Heart right ventricle (tissue), 16 donors: ENCODE measurements at regions not wholly inside any gene's neighbourhood (a gene's known extent, or its start where the extent isn't known, plus 50 kb on each side); places are given as distances from the start of the nearest gene placed in this dataset.

Experiments
- ATAC-seq, 8 donors: fragments of 200-7000 bp; cut with Tn5 transposase; one replicate each; pipeline ENCODE4 v1.9.1; 2020; ENCODE audit warnings: mild to moderate bottlenecking in 8 of 8, moderate library complexity in 8 of 8, moderate number of reproducible peaks in 1 of 8
- DNase-seq, 2 donors: peaks; one replicate each; pipeline ENCODE4 v3.0.0-alpha.2; 2020
- H3K27ac ChIP-seq, 10 donors: fragments of 200-600 bp; sonication (generic) in 2 of 10; one replicate each; pipeline versions ENCODE4 v1.5.0 to v1.8.0; 2020 to 2022; ENCODE audit warnings: mild to moderate bottlenecking in 3 of 10
- H3K27me3 ChIP-seq, 7 donors: fragments of 200-600 bp; one replicate each; pipeline ENCODE4 v1.8.0; 2021 to 2022; ENCODE audit warnings: mild to moderate bottlenecking in 2 of 7
- H3K36me3 ChIP-seq, 9 donors: fragments of 200-600 bp; sonication (generic) in 1 of 9; one replicate each; pipeline versions ENCODE4 v1.5.0 to v1.8.0; 2020 to 2022; ENCODE audit warnings: mild to moderate bottlenecking in 2 of 9
- H3K4me1 ChIP-seq, 9 donors: fragments of 200-600 bp; sonication (generic) in 1 of 9; one replicate each; pipeline versions ENCODE4 v1.5.0 to v1.8.0; 2020 to 2022; ENCODE audit warnings: mild to moderate bottlenecking in 4 of 9
- H3K4me3 ChIP-seq, 10 donors: fragments of 200-600 bp; sonication (generic) in 2 of 10; one replicate each; pipeline versions ENCODE4 v1.5.0 to v1.8.0; 2020 to 2022; ENCODE audit warnings: mild to moderate bottlenecking in 7 of 10, moderate library complexity in 2 of 10
- H3K9me3 ChIP-seq, 11 donors: fragments of 200-600 bp in 10 of 11; sonication (generic) in 2 of 11; one replicate each; pipeline versions ENCODE4 v1.5.0 to v1.8.0; 2013 to 2022; ENCODE audit warnings: mild to moderate bottlenecking in 2 of 11, control low read depth in 1 of 11, moderate library complexity in 1 of 11
- WGBS, 2 donors: extraction: QIAGEN DNeasy Blood & Tissue Kit; methylation state at CpG; one replicate each; pipeline ENCODE4 v1.1.7; 2013; ENCODE audit warnings: inconsistent platforms in 1 of 2; 5-methylcytosine and 5-hydroxymethylcytosine counted together
- intact Hi-C, 10 donors: fragments of 100-400 bp; cut with DNase I; formaldehyde crosslinking; loops; one replicate each; pipeline versions ENCODE4 v1.11.1 to v1.14.2; 2022
- TF ChIP-seq, protein P1 (sequence below), 9 donors: fragments of 200-600 bp; sonication (generic) in 2 of 9; IDR thresholded peaks; one replicate each; pipeline versions ENCODE4 v1.5.0 to v1.8.0; 2021 to 2022; ENCODE audit warnings: antibody characterized with exemption in 9 of 9, mild to moderate bottlenecking in 5 of 9, moderate library complexity in 1 of 9
- donor health status: Arrhythmogenic right ventricular cardiomyopathy.
- donor health status: ischemic (EF 13 %, LVEDD 7.1; RV severe dilation, severe dysfunction).
- donor health status: healthy with polysubstance abuse.
- donor health status: DM: no; HTN: yes; CAD: no.
- donor health status: DM: no; HTN: no; CAD: no.
- donor health status: ischemic (EF 25% LVEDD 6.9; RV normal size, moderate dysfunction).
- donor health status: ischemic (EF 25% LVEDD 5.7; RV mildly dilated, moderate dysfunction).
- donor health status: healthy.
- donor health status: DM: yes; HTN: yes; CAD: no.
- donor health status: Ischemic cardiomyopathy.
- donor health status: ischemic (EF 35%, LVEDD 5.7; RV mildly dilated, moderate dysfunction).
- donor health status: nonischemic (EF 11% LVEDD 7.7; RV severe dilation, severe dysfunction).
- donor health status: DM: yes; HTN: yes; CAD: no.
- donor health status: PGD.
- donor health status: ischemic (EF 29% LVEDD 5.4; RV normal size, mild dysfunction).
- donor health status: nonischemic (EF 23%, LVEDD 6.1; RV moderate dilation, normal function).

DNA sequence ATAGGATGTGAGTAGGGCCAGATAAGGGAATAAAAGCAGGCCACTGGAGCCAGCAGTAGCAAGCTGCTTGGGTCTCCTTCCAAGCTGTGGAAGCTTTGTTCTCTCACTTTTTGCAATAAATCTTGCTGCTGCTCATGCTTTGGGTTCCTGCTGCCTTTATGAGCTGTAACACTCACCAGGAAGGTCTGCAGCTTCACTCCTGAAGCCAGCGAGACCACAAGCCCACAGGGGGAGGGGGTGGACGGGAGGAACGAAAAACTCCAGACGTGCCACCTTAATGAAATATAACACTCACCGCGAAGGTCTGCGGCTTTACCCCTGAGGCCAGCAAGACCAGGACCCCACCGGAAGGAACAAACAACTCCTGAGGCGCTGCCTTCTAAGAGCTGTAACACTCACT is 1324.4 kb upstream of the EYS start:
- intact Hi-C loops = no loop called here
- WGBS, 2 donors = 83 to 90% methylated on average over 9 of the region's 9 CpGs
- DNase-seq = no peak

DNA sequence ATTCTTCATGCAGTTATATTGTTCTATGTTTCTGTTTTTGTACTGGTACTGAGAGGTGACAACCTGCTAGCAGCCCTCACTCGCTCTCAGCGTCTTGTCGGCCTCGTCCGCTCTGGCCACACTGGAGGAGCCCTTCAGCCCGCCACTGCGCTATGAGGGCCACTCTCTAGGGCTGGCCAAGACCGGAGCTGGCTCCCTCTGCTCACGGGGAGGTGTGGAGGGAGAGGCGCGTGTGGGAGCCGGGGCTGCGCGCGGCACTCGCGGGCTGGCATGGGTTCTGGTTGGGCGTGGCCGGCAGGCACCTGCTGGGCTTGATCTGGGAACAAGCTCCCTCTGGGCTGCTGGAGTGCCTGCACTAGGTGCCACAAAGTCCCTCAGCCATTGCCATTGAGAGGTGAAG is 1323.8 kb upstream of the EYS start:
- ATAC-seq = no peak
- Histone ChIP-seq H3K4me1 (no peaks in the 10 kb centered on the region), H3K36me3 (no peaks in the 10 kb centered on the region), H3K9me3 (peaks cover 0 to 18% (median 0%) of the 10 kb centered on the region in 11 donors), H3K4me3 (no peak overlapping the region), H3K27ac (no peak overlapping the region), H3K27me3 (no peaks in the 10 kb centered on the region)
- intact Hi-C loops = no loop called here
- TF ChIP-seq, protein P1, sequence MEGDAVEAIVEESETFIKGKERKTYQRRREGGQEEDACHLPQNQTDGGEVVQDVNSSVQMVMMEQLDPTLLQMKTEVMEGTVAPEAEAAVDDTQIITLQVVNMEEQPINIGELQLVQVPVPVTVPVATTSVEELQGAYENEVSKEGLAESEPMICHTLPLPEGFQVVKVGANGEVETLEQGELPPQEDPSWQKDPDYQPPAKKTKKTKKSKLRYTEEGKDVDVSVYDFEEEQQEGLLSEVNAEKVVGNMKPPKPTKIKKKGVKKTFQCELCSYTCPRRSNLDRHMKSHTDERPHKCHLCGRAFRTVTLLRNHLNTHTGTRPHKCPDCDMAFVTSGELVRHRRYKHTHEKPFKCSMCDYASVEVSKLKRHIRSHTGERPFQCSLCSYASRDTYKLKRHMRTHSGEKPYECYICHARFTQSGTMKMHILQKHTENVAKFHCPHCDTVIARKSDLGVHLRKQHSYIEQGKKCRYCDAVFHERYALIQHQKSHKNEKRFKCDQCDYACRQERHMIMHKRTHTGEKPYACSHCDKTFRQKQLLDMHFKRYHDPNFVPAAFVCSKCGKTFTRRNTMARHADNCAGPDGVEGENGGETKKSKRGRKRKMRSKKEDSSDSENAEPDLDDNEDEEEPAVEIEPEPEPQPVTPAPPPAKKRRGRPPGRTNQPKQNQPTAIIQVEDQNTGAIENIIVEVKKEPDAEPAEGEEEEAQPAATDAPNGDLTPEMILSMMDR (IDR thresholded peaks at IDR 0.05) = no peak
- no peak for DNase-seq
- WGBS, 2 donors = 93 to 94% methylated on average over 19 of the region's 19 CpGs

More for the DNA sequence above, 1324.4 kb upstream of the EYS start:
- Histone ChIP-seq H3K27me3 (no peaks in the 10 kb centered on the region), H3K4me1 (no peaks in the 10 kb centered on the region), H3K9me3 (peaks cover 0 to 18% (median 0%) of the 10 kb centered on the region in 11 donors), H3K27ac (no peak overlapping the region), H3K4me3 (no peak overlapping the region), H3K36me3 (no peaks in the 10 kb centered on the region)
- TF ChIP-seq, protein P1 (IDR thresholded peaks at IDR 0.05) = no peak
- no peak for ATAC-seq

DNA sequence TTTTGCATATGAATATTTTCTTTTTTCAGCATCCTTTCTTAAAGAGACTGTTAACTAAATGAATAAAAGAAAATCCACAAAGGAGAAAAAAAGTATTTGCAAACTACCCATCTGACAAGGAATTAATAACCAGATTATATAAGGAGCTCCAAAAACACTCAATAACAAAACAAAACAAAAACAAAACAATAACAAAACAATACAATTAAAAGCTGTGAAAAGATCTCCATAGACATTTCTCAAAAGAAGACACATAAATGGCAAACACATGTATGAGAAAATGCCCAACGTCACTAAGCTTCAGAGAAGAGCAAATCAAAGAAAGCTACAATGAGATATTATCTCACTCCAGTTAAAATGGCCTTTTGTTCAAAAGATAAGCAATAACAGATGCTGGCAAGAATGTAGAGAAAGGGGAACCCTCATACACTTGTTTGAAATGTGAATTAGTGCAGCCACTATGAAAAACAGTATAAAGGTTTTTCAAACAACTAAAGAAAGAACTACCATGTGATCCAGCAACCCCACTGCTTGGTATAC is 1310.0 kb upstream of the EYS start:
- no peaks in the 10 kb centered on the region for H3K36me3 ChIP-seq
- WGBS, 2 donors = 66 to 71% methylated on average over 1 of the region's 1 CpG
- no peak for ATAC-seq
- H3K27ac ChIP-seq = no peak overlapping the region
- H3K4me3 ChIP-seq = no peak overlapping the region
- intact Hi-C loops = no loop called here
- no peaks in the 10 kb centered on the region for H3K4me1 ChIP-seq
- H3K9me3 ChIP-seq = peaks cover 0 to 6% (median 0%) of the 10 kb centered on the region in 11 donors
- no peaks in the 10 kb centered on the region for H3K27me3 ChIP-seq
- DNase-seq = no peak
- TF ChIP-seq, protein P1 (IDR thresholded peaks at IDR 0.05) = no peak

- ATAC-seq = no peak
- WGBS, 2 donors = 61 to 66% methylated on average over 4 of the region's 4 CpGs
- intact Hi-C loops = no loop called here
- no peaks in the 10 kb centered on the region for H3K27me3 ChIP-seq
- H3K27ac ChIP-seq = no peak overlapping the region
- no peaks in the 10 kb centered on the region for H3K36me3 ChIP-seq
- no peaks in the 10 kb centered on the region for H3K4me1 ChIP-seq
- H3K9me3 ChIP-seq = peaks cover 0 to 4% (median 0%) of the 10 kb centered on the region in 11 donors
- no peak overlapping the region for H3K4me3 ChIP-seq
- TF ChIP-seq, protein P1 (IDR thresholded peaks at IDR 0.05) = no peak
- no peak for DNase-seq
These were observed 1304.4 kb upstream of the EYS start for GRCh38 chr6:67011441-67011840.
